H1 (cell line): ENCODE measurements at regions not wholly inside any gene's neighbourhood (a gene's known extent, or its start where the extent isn't known, plus 50 kb on each side); places are given as distances from the start of the nearest gene placed in this dataset.

Experiments
- CTCF ChIA-PET: fragments of 300-600 bp; sonication (Branson Sonifier 250); formaldehyde crosslinking; loops from one replicate; lab custom pipeline; 2021; ENCODE audit not compliant: partially characterized antibody; lab: Charles Lee
- POLR2A ChIA-PET: fragments of 300-600 bp; sonication (Branson Sonifier 250); formaldehyde crosslinking; loops from one replicate; lab custom pipeline; 2021; ENCODE audit warnings: inconsistent platforms; ENCODE audit not compliant: partially characterized antibody; lab: Charles Lee
- DNase-seq, 2 experiments: peaks; one replicate each; pipeline versions ENCODE4 v3.0.0 to v3.0.0-alpha.2; 2010 to 2022; ENCODE audit warnings: low spot score in 2 of 2, low read depth in 1 of 2, mixed read lengths in 1 of 2
- FAIRE-seq: peaks from 2 replicates; lab custom pipeline; 2011; peaks lifted over from hg19 to GRCh38; lab: Jason Lieb, UNC
- H2AFZ ChIP-seq: 2 replicates; pipeline ENCODE4 v1.8.1; 2012; ENCODE audit warnings: low read length, inconsistent platforms
- H2AK5ac ChIP-seq: 2 replicates; pipeline ENCODE4 v1.6.1; 2013; ENCODE audit warnings: low read depth, low read length
- H2BK120ac ChIP-seq: replicated peaks from 2 replicates; pipeline ENCODE3; 2013; ENCODE audit warnings: low read depth, low read length, inconsistent platforms
- H2BK12ac ChIP-seq: 2 replicates; pipeline ENCODE4 v1.6.1; 2013; ENCODE audit warnings: low read depth, low read length
- H2BK15ac ChIP-seq: 2 replicates; pipeline ENCODE4 v1.6.1; 2013; ENCODE audit warnings: low read length
- H2BK20ac ChIP-seq: 2 replicates; pipeline ENCODE4 v1.6.1; 2013; ENCODE audit warnings: low read length
- H2BK5ac ChIP-seq: 2 replicates; pipeline ENCODE4 v1.6.1; 2013; ENCODE audit warnings: low read depth, low read length
- H3K14ac ChIP-seq: 2 replicates; pipeline ENCODE4 v1.6.1; 2013; ENCODE audit warnings: inconsistent platforms; ENCODE audit not compliant: insufficient read length
- H3K18ac ChIP-seq: 2 replicates; pipeline ENCODE4 v1.6.1; 2013; ENCODE audit warnings: low read length; ENCODE audit errors: extremely low read depth
- H3K23ac ChIP-seq: 2 replicates; pipeline ENCODE4 v1.6.1; 2013; ENCODE audit warnings: inconsistent platforms; ENCODE audit not compliant: insufficient read length
- H3K23me2 ChIP-seq: 2 replicates; pipeline ENCODE4 v1.6.1; 2013; ENCODE audit warnings: low read depth, low read length
- H3K27ac ChIP-seq: 2 replicates; pipeline ENCODE4 v1.6.1; 2011; ENCODE audit warnings: low read depth, low read length, inconsistent platforms
- H3K27me3 ChIP-seq, 4 experiments: replicated peaks in 1 of 4; 1 replicate in 1 of 4; 2 replicates in 3 of 4; pipeline versions ENCODE4 v1.6.1 to v1.8.1; 2011 to 2013; ENCODE audit warnings: low read length in 3 of 4, mild to moderate bottlenecking in 3 of 4, inconsistent platforms in 2 of 4, mixed read lengths in 2 of 4, moderate library complexity in 1 of 4; ENCODE audit not compliant: control insufficient read depth in 3 of 4, insufficient read depth in 3 of 4; ENCODE audit errors: extremely low read depth in 1 of 4
- H3K36me3 ChIP-seq, 4 experiments: 2 replicates each; pipeline versions ENCODE4 v1.6.1 to v1.8.1; 2011 to 2013; ENCODE audit warnings: mild to moderate bottlenecking in 4 of 4, low read length in 3 of 4, moderate library complexity in 2 of 4, control low read depth in 1 of 4, inconsistent platforms in 1 of 4; ENCODE audit not compliant: insufficient read depth in 4 of 4, control insufficient read depth in 2 of 4
- H3K4ac ChIP-seq: replicated peaks from 2 replicates; pipeline ENCODE3; 2013; ENCODE audit warnings: low read length, low read depth, mixed read lengths, inconsistent platforms; ENCODE audit not compliant: insufficient read length
- H3K4me1 ChIP-seq, 4 experiments: replicated peaks in 1 of 4; 1 replicate in 1 of 4; 2 replicates in 3 of 4; pipeline versions ENCODE4 v1.6.1 to v1.8.1; 2011 to 2013; ENCODE audit warnings: low read length in 3 of 4, inconsistent platforms in 2 of 4, mixed read lengths in 1 of 4; ENCODE audit not compliant: insufficient read depth in 4 of 4, control insufficient read depth in 3 of 4
- H3K4me2 ChIP-seq, 2 experiments: 2 replicates each; pipeline versions ENCODE4 v1.6.1 to v1.8.1; 2011 to 2013; ENCODE audit warnings: low read depth in 2 of 2, low read length in 2 of 2, control low read depth in 1 of 2, inconsistent platforms in 1 of 2, mild to moderate bottlenecking in 1 of 2; ENCODE audit not compliant: insufficient read depth in 1 of 2
- H3K4me3 ChIP-seq, 4 experiments: fragments of 200-600, 300-600 bp in 1 of 4; sonication (generic), shearing (Covaris generic), sonication (Bioruptor Twin) in 1 of 4; 2 replicates each; pipeline versions ENCODE4 v1.5.1 to v1.8.1; 2011 to 2016; ENCODE audit warnings: low read length in 4 of 4, low read depth in 3 of 4, control low read depth in 2 of 4, inconsistent platforms in 2 of 4, mild to moderate bottlenecking in 2 of 4, mixed read lengths in 1 of 4, moderate library complexity in 1 of 4; ENCODE audit not compliant: insufficient read depth in 2 of 4; ENCODE audit errors: extremely low read depth in 1 of 4
- H3K56ac ChIP-seq: replicated peaks from 2 replicates; pipeline ENCODE3; 2013; ENCODE audit warnings: low read depth, mild to moderate bottlenecking, mixed read lengths, low read length, inconsistent platforms; ENCODE audit not compliant: insufficient read length
- H3K79me1 ChIP-seq: 2 replicates; pipeline ENCODE4 v1.6.1; 2013; ENCODE audit warnings: low read depth, low read length, control low read depth
- H3K79me2 ChIP-seq, 2 experiments: 2 replicates each; pipeline versions ENCODE4 v1.6.1 to v1.8.1; 2012 to 2013; ENCODE audit warnings: low read length in 2 of 2, mild to moderate bottlenecking in 2 of 2, inconsistent platforms in 1 of 2; ENCODE audit not compliant: insufficient read depth in 2 of 2, control insufficient read depth in 1 of 2
- H3K9ac ChIP-seq, 4 experiments: replicated peaks in 1 of 4; 1 replicate in 1 of 4; 2 replicates in 3 of 4; pipeline versions ENCODE4 v1.6.1 to v1.8.1; 2011 to 2013; ENCODE audit warnings: low read depth in 3 of 4, low read length in 3 of 4, control low read depth in 2 of 4, mild to moderate bottlenecking in 2 of 4, moderate library complexity in 2 of 4, inconsistent platforms in 1 of 4; ENCODE audit errors: extremely low read depth in 1 of 4
- H3K9me3 ChIP-seq, 2 experiments: 2 replicates each; pipeline versions ENCODE4 v1.6.1 to v1.8.1; 2012 to 2013; ENCODE audit warnings: mild to moderate bottlenecking in 2 of 2, moderate library complexity in 2 of 2, control low read depth in 1 of 2, inconsistent platforms in 1 of 2, low read depth in 1 of 2, low read length in 1 of 2, mixed read lengths in 1 of 2; ENCODE audit not compliant: insufficient read depth in 2 of 2
- H4K20me1 ChIP-seq, 2 experiments: replicated peaks in 1 of 2; 2 replicates each; pipeline versions ENCODE3 to v1.8.1; 2011 to 2013; ENCODE audit warnings: inconsistent platforms in 2 of 2, low read length in 2 of 2, mild to moderate bottlenecking in 1 of 2; ENCODE audit not compliant: insufficient read depth in 2 of 2, control insufficient read depth in 1 of 2
- H4K5ac ChIP-seq: 2 replicates; pipeline ENCODE4 v1.6.1; 2013; ENCODE audit warnings: low read length, low read depth, mixed read lengths, inconsistent platforms; ENCODE audit not compliant: insufficient read length
- H4K8ac ChIP-seq: 2 replicates; pipeline ENCODE4 v1.8.0; 2013; ENCODE audit warnings: mild to moderate bottlenecking, moderate library complexity, low read length, inconsistent platforms; ENCODE audit not compliant: insufficient read depth; ENCODE audit errors: extremely low read depth
- H4K91ac ChIP-seq: replicated peaks from 2 replicates; pipeline ENCODE3; 2013; ENCODE audit warnings: low read length, mixed read lengths, inconsistent platforms; ENCODE audit not compliant: insufficient read length
- BCL11A ChIP-seq, 2 experiments: IDR thresholded peaks; one replicate each; pipeline ENCODE4 v1.6.1; 2011; ENCODE audit warnings: low read depth in 2 of 2, low read length in 2 of 2, mild to moderate bottlenecking in 2 of 2
- GABPA ChIP-seq: IDR thresholded peaks from 2 replicates; pipeline ENCODE4 v1.6.1; 2011; ENCODE audit warnings: mild to moderate bottlenecking, low read length, moderate library complexity, borderline replicate concordance; ENCODE audit not compliant: insufficient read depth
- MAX ChIP-seq: IDR thresholded peaks from 2 replicates; pipeline ENCODE4 v1.6.1; 2012; ENCODE audit warnings: inconsistent platforms
- PHF8 ChIP-seq: fragments of 200-600 bp; sonication (generic); conservative IDR thresholded peaks from 2 replicates; pipeline ENCODE4 v1.7.1; 2012; ENCODE audit warnings: low read depth, mild to moderate bottlenecking, inconsistent platforms, low read length, moderate library complexity
- POLR2AphosphoS5 ChIP-seq: IDR thresholded peaks from 2 replicates; pipeline ENCODE4 v1.6.1; 2011; ENCODE audit warnings: low read depth, low read length
- SAP30 ChIP-seq: fragments of 300-600 bp; sonication (generic); IDR thresholded peaks from 2 replicates; pipeline ENCODE4 v1.7.1; 2012; ENCODE audit warnings: low read length, moderate library complexity, mild to moderate bottlenecking, inconsistent platforms; ENCODE audit not compliant: insufficient read depth, insufficient replicate concordance
- SIN3A ChIP-seq, 2 experiments: IDR thresholded peaks in 1 of 2; conservative IDR thresholded peaks in 1 of 2; 2 replicates each; pipeline ENCODE4 v1.6.1; 2011 to 2012; ENCODE audit warnings: low read length in 2 of 2, improper control_type of control experiment in 1 of 2, low read depth in 1 of 2, mild to moderate bottlenecking in 1 of 2
- YY1 ChIP-seq: IDR thresholded peaks from 2 replicates; pipeline ENCODE4 v1.6.1; 2011; ENCODE audit warnings: low read depth, mild to moderate bottlenecking, low read length
- WGBS, 2 experiments: shearing (Covaris generic) in 1 of 2; methylation state at CpG; one replicate each; pipeline versions ENCODE4 v1.1.6 to v1.1.7; 2013 to 2015; ENCODE audit warnings: low lambda C conversion rate in 2 of 2, mixed read lengths in 2 of 2, inconsistent platforms in 1 of 2, low coverage in 1 of 2, missing lambda C conversion rate in 1 of 2; ENCODE audit not compliant: insufficient replicate concordance in 2 of 2, insufficient coverage in 1 of 2, insufficient read length in 1 of 2; ENCODE audit errors: extremely low coverage in 1 of 2, missing lambda C conversion rate in 1 of 2; 5-methylcytosine and 5-hydroxymethylcytosine counted together

- POLR2A ChIA-PET, result no interaction called here
- no peak overlapping the region for H2AFZ ChIP-seq
- H3K56ac ChIP-seq, result no peak overlapping the region
- no peaks in the 10 kb centered on the region for H4K20me1 ChIP-seq
- no peak for FAIRE-seq
- H2BK5ac ChIP-seq, result no peak overlapping the region
- no peak overlapping the region for H3K18ac ChIP-seq
- no peak overlapping the region for H3K27ac ChIP-seq
- H3K79me2 ChIP-seq, result no peaks in the 10 kb centered on the region
- no peak overlapping the region for H2AK5ac ChIP-seq
- no peak overlapping the region for H4K8ac ChIP-seq
- H3K9ac ChIP-seq, result no peak overlapping the region
- no peak for TF ChIP-seq PHF8
- no peak for TF ChIP-seq SIN3A (conservative IDR thresholded peaks at IDR 0.05 in 1 of 2, IDR thresholded peaks at IDR 0.05 in 1 of 2; ENCODE audit: low read depth in 1 of 2, low read length in 2 of 2)
- TF ChIP-seq SAP30, result no peak
- TF ChIP-seq BCL11A (IDR thresholded peaks at IDR 0.05; ENCODE audit: low read depth in 2 of 2, low read length in 2 of 2), result no peak
- TF ChIP-seq GABPA, result no peak
- TF ChIP-seq YY1, result no peak
- no peak for TF ChIP-seq POLR2AphosphoS5
- TF ChIP-seq MAX, result no peak
- no peaks in the 10 kb centered on the region for H3K36me3 ChIP-seq
- no peak overlapping the region for H2BK20ac ChIP-seq
- H3K9me3 ChIP-seq, result no peaks in the 10 kb centered on the region; a peak in 2 of 4 replicates
- H4K5ac ChIP-seq, result no peak overlapping the region
- DNase-seq, result no peak
- CTCF ChIA-PET, result no interaction called here
- no peaks in the 10 kb centered on the region for H3K79me1 ChIP-seq
- 78% methylated on average over 1 of the region's 1 CpG; no CpG with 5 or more reads in 1 of the 2 experiments for WGBS, 2 experiments
- H3K4me1 ChIP-seq, result peaks cover 0 to 1% (median 0%) of the 10 kb centered on the region in 4 experiments; a peak in 1 of 7 replicates
- H3K14ac ChIP-seq, result no peak overlapping the region
- no peak overlapping the region for H3K4me2 ChIP-seq
- no peak overlapping the region for H2BK12ac ChIP-seq
- H3K23me2 ChIP-seq, result no peaks in the 10 kb centered on the region
- H2BK120ac ChIP-seq, result no peak overlapping the region
- H3K4ac ChIP-seq, result no peak overlapping the region
- no peak overlapping the region for H3K4me3 ChIP-seq
- no peak overlapping the region for H4K91ac ChIP-seq
- no peak overlapping the region for H3K23ac ChIP-seq
- no peak overlapping the region for H2BK15ac ChIP-seq
- no peaks in the 10 kb centered on the region for H3K27me3 ChIP-seq
Observed at GRCh38 chr12:89893972-89894706, 185.5 kb upstream of the ATP2B1 start.
